ENCODE measurements at regions not wholly inside any gene's neighbourhood (a gene's known extent, or its start where the extent isn't known, plus 50 kb on each side); places are given as distances from the start of the nearest gene placed in this dataset.
A peak's percentile ranks its signal among the peaks of the same experiment; 100 is the strongest.

- intact Hi-C loops (cut with DNase I), result no loop called here
- Histone ChIP-seq H3K27ac (no peak overlapping the region), H3K4me1 (peaks cover 0 to 3% (median 0%) of the 10 kb centered on the region in 9 donors), H3K27me3 (no peaks in the 10 kb centered on the region), H3K36me3 (no peaks in the 10 kb centered on the region), H3K4me3 (no peak overlapping the region), H3K9me3 (peaks cover 0 to 4% (median 0%) of the 10 kb centered on the region in 11 donors)
- DNase-seq, result no peak
- TF ChIP-seq CTCF (IDR thresholded peaks at IDR 0.05), result no peak
- no peak for ATAC-seq
- 81 to 85% methylated on average over 4 of the region's 4 CpGs for WGBS, 2 donors
Observed at GRCh38 chr6:147711476-147711875, 203.0 kb downstream of the SAMD5 start.

GRCh38 chr6:147712841-147713240, 204.4 kb downstream of the SAMD5 start:
- no peaks in the 10 kb centered on the region for H3K4me1 ChIP-seq
- WGBS, 2 donors, result 94 to 99% methylated on average over 2 of the region's 2 CpGs
- intact Hi-C loops (cut with DNase I), result no loop called here

GRCh38 chr6:147715035-147715434, 206.5 kb downstream of the SAMD5 start:
- Histone ChIP-seq H3K27ac (no peak overlapping the region), H3K4me3 (no peak overlapping the region), H3K9me3 (peaks cover 0 to 4% (median 0%) of the 10 kb centered on the region in 11 donors), H3K36me3 (no peaks in the 10 kb centered on the region), H3K27me3 (no peaks in the 10 kb centered on the region), H3K4me1 (no peaks in the 10 kb centered on the region)
- intact Hi-C loops (cut with DNase I), result no loop called here
- no peak for DNase-seq
- 89 to 95% methylated on average over 5 of the region's 5 CpGs for WGBS, 2 donors
- peak in 1 of 8 donors; percentile 41 for ATAC-seq
- no peak for TF ChIP-seq CTCF (IDR thresholded peaks at IDR 0.05)

More at GRCh38 chr6:147712841-147713240, 204.4 kb downstream of the SAMD5 start:
- Histone ChIP-seq H3K27me3 (no peaks in the 10 kb centered on the region), H3K27ac (no peak overlapping the region), H3K9me3 (peaks cover 0 to 4% (median 0%) of the 10 kb centered on the region in 11 donors), H3K36me3 (no peaks in the 10 kb centered on the region), H3K4me3 (no peak overlapping the region)
- no peak for DNase-seq
- ATAC-seq, result no peak
- no peak for TF ChIP-seq CTCF (IDR thresholded peaks at IDR 0.05)

- 73 to 79% methylated on average over 4 of the region's 4 CpGs for WGBS, 2 donors
Observed at GRCh38 chr6:147716434-147716833, 207.9 kb downstream of the SAMD5 start.

More at GRCh38 chr6:147716434-147716833, 207.9 kb downstream of the SAMD5 start:
- ATAC-seq (no peak), DNase-seq (no peak)
- Histone ChIP-seq H3K4me1 (no peaks in the 10 kb centered on the region), H3K27ac (no peak overlapping the region), H3K4me3 (no peak overlapping the region), H3K9me3 (peaks cover 0 to 4% (median 0%) of the 10 kb centered on the region in 11 donors), H3K36me3 (no peaks in the 10 kb centered on the region), H3K27me3 (no peaks in the 10 kb centered on the region)
- intact Hi-C loops (cut with DNase I), result no loop called here
- TF ChIP-seq CTCF (IDR thresholded peaks at IDR 0.05), result no peak

Data from heart right ventricle (tissue), 16 donors.